ENCODE measurements at regions not wholly inside any gene's neighbourhood (a gene's known extent, or its start where the extent isn't known, plus 50 kb on each side); places are given as distances from the start of the nearest gene placed in this dataset.
"Not testable (repeated sequence)": the region's sequence is repeated elsewhere in the genome, so short reads cannot be mapped to it uniquely, and the experiment has no call there.

GRCh38 chr11:37840345-37840744 lies 1242.3 kb upstream of the RAG2 start:
- not testable (repeated sequence) for TF ChIP-seq CTCF (IDR thresholded peaks at IDR 0.05; ENCODE audit: insufficient read depth, low read depth, low read length); EZH2 (IDR thresholded peaks at IDR 0.05; ENCODE audit: insufficient read depth, low read length)
